WTC11 (cell line): ENCODE measurements at regions not wholly inside any gene's neighbourhood (a gene's known extent, or its start where the extent isn't known, plus 50 kb on each side); places are given as distances from the start of the nearest gene placed in this dataset.

Experiments used
- ATAC-seq: fragments of 200-7000 bp; cut with Tn5 transposase; 2 replicates; pipeline ENCODE4 v1.10.0; 2021; ENCODE audit warnings: mild to moderate bottlenecking, moderate library complexity
- CTCF ChIA-PET: fragments of 300-600 bp; sonication (Branson Sonifier 250); formaldehyde crosslinking; loops from one replicate; lab custom pipeline; 2021; ENCODE audit warnings: antibody characterized with exemption; lab: Charles Lee
- POLR2A ChIA-PET: fragments of 350-600 bp; sonication (Branson Sonifier 250); formaldehyde crosslinking; loops from one replicate; lab custom pipeline; 2021; ENCODE audit warnings: antibody characterized with exemption; lab: Charles Lee
- DNase-seq: peaks from one replicate; pipeline ENCODE4 v3.0.0; 2021; ENCODE audit warnings: low spot score
- H3K27ac Mint-ChIP-seq: 2 replicates; pipeline ENCODE4 v1.8.0; 2021; ENCODE audit warnings: mixed read lengths
- H3K27me3 Mint-ChIP-seq: 2 replicates; pipeline ENCODE4 v1.8.0; 2021; ENCODE audit warnings: low read depth, mild to moderate bottlenecking, moderate library complexity, mixed read lengths
- H3K36me3 Mint-ChIP-seq: 2 replicates; pipeline ENCODE4 v1.8.0; 2021; ENCODE audit warnings: mixed read lengths
- H3K4me1 Mint-ChIP-seq: 2 replicates; pipeline ENCODE4 v1.8.0; 2022; ENCODE audit warnings: mixed read lengths
- H3K4me3 Mint-ChIP-seq: 2 replicates; pipeline ENCODE4 v1.8.0; 2021; ENCODE audit warnings: mild to moderate bottlenecking, moderate library complexity, mixed read lengths
- H3K9me3 Mint-ChIP-seq: 2 replicates; pipeline ENCODE4 v1.8.0; 2021; ENCODE audit warnings: mixed read lengths
- CDX4 ChIP-seq: fragments of 250-450 bp; sonication (Bioruptor Pico); IDR thresholded peaks from 2 replicates; pipeline ENCODE4 v1.9.0; 2021; ENCODE audit warnings: moderate library complexity, mild to moderate bottlenecking, inconsistent platforms, borderline replicate concordance
- ELF4 ChIP-seq: sonication (generic); formaldehyde crosslinking; IDR thresholded peaks from 2 replicates; pipeline ENCODE4 v1.8.1; 2022; ENCODE audit warnings: low read depth, mild to moderate bottlenecking, moderate library complexity, missing genetic modification reagents
- GRHL2 ChIP-seq: fragments of 250-450 bp; sonication (Bioruptor Pico); IDR thresholded peaks from 2 replicates; pipeline ENCODE4 v1.8.0; 2022; ENCODE audit warnings: mild to moderate bottlenecking, moderate library complexity; ENCODE audit not compliant: insufficient replicate concordance, severe bottlenecking
- NFE2L1 ChIP-seq: sonication (generic); formaldehyde crosslinking; IDR thresholded peaks from 2 replicates; pipeline ENCODE4 v1.8.1; 2023; ENCODE audit warnings: missing genetic modification reagents
- OVOL2 ChIP-seq: fragments of 250-450 bp; sonication (Bioruptor Pico); IDR thresholded peaks from 2 replicates; pipeline ENCODE4 v1.9.0; 2021; ENCODE audit warnings: mild to moderate bottlenecking, borderline replicate concordance
- PRDM15 ChIP-seq: sonication (generic); formaldehyde crosslinking; IDR thresholded peaks from 2 replicates; pipeline ENCODE4 v1.8.0; 2022; ENCODE audit warnings: missing genetic modification reagents
- STAT6 ChIP-seq: sonication (generic); formaldehyde crosslinking; conservative IDR thresholded peaks from 2 replicates; pipeline ENCODE4 v1.8.1; 2023; ENCODE audit warnings: mild to moderate bottlenecking, low read depth, missing genetic modification reagents, moderate library complexity
- TCF7 ChIP-seq: sonication (generic); formaldehyde crosslinking; IDR thresholded peaks from 2 replicates; pipeline ENCODE4 v1.8.0; 2022; ENCODE audit warnings: mild to moderate bottlenecking, low read depth, missing genetic modification reagents, moderate library complexity
- ZNF281 ChIP-seq: sonication (generic); formaldehyde crosslinking; IDR thresholded peaks from 2 replicates; pipeline ENCODE4 v1.8.0; 2023; ENCODE audit warnings: mild to moderate bottlenecking, missing genetic modification reagents
- ZNF416 ChIP-seq: fragments of 250-450 bp; sonication (Bioruptor Pico); IDR thresholded peaks from 2 replicates; pipeline ENCODE4 v1.9.0; 2021; ENCODE audit warnings: mild to moderate bottlenecking, inconsistent platforms
- ZNF425 ChIP-seq: fragments of 250-450 bp; sonication (Bioruptor Pico); conservative IDR thresholded peaks from 2 replicates; pipeline ENCODE4 v1.9.0; 2021; ENCODE audit warnings: mild to moderate bottlenecking
- ZNF671 ChIP-seq: fragments of 250-450 bp; sonication (Bioruptor Pico); IDR thresholded peaks from 2 replicates; pipeline ENCODE4 v1.8.0; 2021; ENCODE audit warnings: mild to moderate bottlenecking

GRCh38 chr12:89803412-89803811, 94.8 kb upstream of the ATP2B1 start:
- Mint-ChIP-seq H3K9me3 (no peaks in the 10 kb centered on the region), H3K27ac (no peak overlapping the region), H3K36me3 (no peaks in the 10 kb centered on the region), H3K4me3 (no peak overlapping the region), H3K27me3 (no peaks in the 10 kb centered on the region), H3K4me1 (no peaks in the 10 kb centered on the region)
- TF ChIP-seq TCF7 (CRISPR knock-in tag) (no peak), ZNF416 (CRISPR knock-in tag) (no peak), STAT6 (CRISPR knock-in tag) (no peak), ELF4 (CRISPR knock-in tag) (no peak), CDX4 (CRISPR knock-in tag) (no peak), ZNF425 (CRISPR knock-in tag) (no peak), PRDM15 (CRISPR knock-in tag) (no peak), NFE2L1 (CRISPR knock-in tag) (no peak), OVOL2 (CRISPR knock-in tag) (no peak)
- no peak for ATAC-seq
- POLR2A ChIA-PET: no interaction called here
- CTCF ChIA-PET: no interaction called here
- DNase-seq: no peak

GRCh38 chr12:89801284-89801683, 92.6 kb upstream of the ATP2B1 start:
- no peak overlapping the region for H3K4me3 Mint-ChIP-seq
- ChIA-PET POLR2A (no interaction called here), CTCF (no interaction called here)
- H3K36me3 Mint-ChIP-seq: no peaks in the 10 kb centered on the region
- no peaks in the 10 kb centered on the region for H3K4me1 Mint-ChIP-seq
- TF ChIP-seq ZNF281 (CRISPR knock-in tag) (no peak), ZNF671 (CRISPR knock-in tag) (no peak), GRHL2 (CRISPR knock-in tag) (no peak)
- H3K27me3 Mint-ChIP-seq: no peaks in the 10 kb centered on the region
- DNase-seq: no peak
- no peak overlapping the region for H3K27ac Mint-ChIP-seq
- ATAC-seq: no peak
- no peaks in the 10 kb centered on the region for H3K9me3 Mint-ChIP-seq
